ENCODE measurements at regions not wholly inside any gene's neighbourhood (a gene's known extent, or its start where the extent isn't known, plus 50 kb on each side); places are given as distances from the start of the nearest gene placed in this dataset.
"Not testable (repeated sequence)": the region's sequence is repeated elsewhere in the genome, so short reads cannot be mapped to it uniquely, and the experiment has no call there.

GRCh38 chr14:65975865-65976264, 510.3 kb upstream of the CCDC196 start:
- DNase-seq: no peak

- no peak for DNase-seq
Observed at GRCh38 chr14:65976761-65977404, 509.3 kb upstream of the CCDC196 start.

GRCh38 chr14:65981192-65981843, 504.9 kb upstream of the CCDC196 start:
- no peak for DNase-seq

GRCh38 chr14:65986041-65986440, 500.1 kb upstream of the CCDC196 start:
- no peak for DNase-seq

GRCh38 chr14:65989981-65990380, 496.2 kb upstream of the CCDC196 start:
- no peak for DNase-seq

- DNase-seq: no peak
Observed at GRCh38 chr14:65991104-65991503, 495.1 kb upstream of the CCDC196 start.

GRCh38 chr14:65991935-65992334, 494.2 kb upstream of the CCDC196 start:
- not testable (repeated sequence) for DNase-seq

- DNase-seq: no peak
Observed at GRCh38 chr14:65993103-65993502, 493.1 kb upstream of the CCDC196 start.

- no peak for DNase-seq
Observed at GRCh38 chr14:65993996-65994395, 492.2 kb upstream of the CCDC196 start.

- DNase-seq: no peak
Observed at GRCh38 chr14:65997347-65997746, 488.8 kb upstream of the CCDC196 start.

- DNase-seq: no peak
Observed at GRCh38 chr14:65999865-66000264, 486.3 kb upstream of the CCDC196 start.

- no peak for DNase-seq
Observed at GRCh38 chr14:66000766-66001165, 485.4 kb upstream of the CCDC196 start.

GRCh38 chr14:66001356-66001755, 484.8 kb upstream of the CCDC196 start:
- no peak for DNase-seq

- no peak for DNase-seq
Observed at GRCh38 chr14:66003082-66003730, 483.0 kb upstream of the CCDC196 start.

GRCh38 chr14:66005900-66006434, 480.2 kb upstream of the CCDC196 start:
- DNase-seq: no peak

GRCh38 chr14:66008631-66009030, 477.5 kb upstream of the CCDC196 start:
- no peak for DNase-seq

GRCh38 chr14:66009089-66009488, 477.1 kb upstream of the CCDC196 start:
- DNase-seq: no peak

GRCh38 chr14:66010695-66011094, 475.5 kb upstream of the CCDC196 start:
- no peak for DNase-seq

GRCh38 chr14:66011855-66012254, 474.3 kb upstream of the CCDC196 start:
- no peak for DNase-seq

GRCh38 chr14:66013607-66014006, 472.6 kb upstream of the CCDC196 start:
- DNase-seq: not testable (repeated sequence)

- no peak for DNase-seq
Observed at GRCh38 chr14:66015071-66015780, 470.9 kb upstream of the CCDC196 start.

- no peak for DNase-seq
Observed at GRCh38 chr14:66017927-66018326, 468.2 kb upstream of the CCDC196 start.

- no peak for DNase-seq
Observed at GRCh38 chr14:66022526-66022925, 463.6 kb upstream of the CCDC196 start.
